GM10248 (cell line): ENCODE measurements at regions not wholly inside any gene's neighbourhood (a gene's known extent, or its start where the extent isn't known, plus 50 kb on each side); places are given as distances from the start of the nearest gene placed in this dataset.
A peak's percentile ranks its signal among the peaks of the same experiment; 100 is the strongest.

Experiments
- CTCF ChIA-PET: fragments of 300-600 bp; sonication (Branson Sonifier 250); formaldehyde crosslinking; extraction: SDS; loops from one replicate; lab custom pipeline; 2021; ENCODE audit warnings: antibody characterized with exemption; lab: Yijun Ruan, JAX
- POLR2A ChIA-PET: fragments of 350-650 bp; sonication (Branson Sonifier 250); formaldehyde crosslinking; extraction: SDS; loops from one replicate; lab custom pipeline; 2020; ENCODE audit warnings: antibody characterized with exemption; lab: Yijun Ruan, JAX
- DNase-seq: peaks from one replicate; pipeline ENCODE4 v3.0.0; 2012; ENCODE audit errors: extremely low spot score
- CTCF ChIP-seq: IDR thresholded peaks from 2 replicates; pipeline ENCODE4 v1.5.1; 2012; ENCODE audit warnings: mild to moderate bottlenecking, low read depth; ENCODE audit errors: extremely low read depth, missing control alignments, control extremely low read depth

- TF ChIP-seq CTCF: no peak
- ChIA-PET CTCF (no interaction called here), POLR2A (no interaction called here)
- no peak for DNase-seq
Observed at GRCh38 chr6:40722091-40722490, 134.9 kb upstream of the LRFN2 start.

DNA sequence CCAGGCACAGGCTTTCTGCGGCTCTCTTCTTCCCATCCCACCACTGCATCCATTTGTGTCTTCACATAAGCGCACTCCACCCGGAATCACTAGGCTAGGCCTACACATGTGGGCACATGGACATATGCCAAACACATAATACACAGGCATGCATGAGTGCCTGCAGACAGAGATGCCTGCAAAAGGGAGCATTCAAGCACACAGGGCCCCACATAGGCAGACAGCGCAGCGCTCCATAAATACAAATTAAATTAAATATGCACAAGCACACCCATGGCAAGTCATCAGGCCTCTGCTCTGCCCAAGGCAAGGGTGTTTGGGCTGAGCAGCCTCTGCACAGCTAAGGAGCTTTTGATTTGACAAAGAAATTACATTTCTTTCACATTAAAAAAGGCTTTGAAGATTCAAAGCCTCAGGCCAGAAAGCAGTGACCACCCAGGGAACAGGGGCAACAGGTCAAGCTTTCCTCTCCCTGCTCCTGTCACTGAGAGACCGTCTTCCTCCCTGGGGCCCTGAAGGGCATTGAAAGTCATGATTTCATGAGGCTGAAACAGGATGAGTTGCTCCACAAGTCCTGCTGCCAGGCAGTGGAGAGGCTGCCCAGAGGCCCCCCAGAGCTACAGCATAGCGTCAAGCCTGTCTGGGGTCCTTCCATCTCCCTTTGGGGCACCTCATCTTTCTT is 134.2 kb upstream of the LRFN2 start:
- TF ChIP-seq CTCF: no peak
- ChIA-PET POLR2A (no interaction called here), CTCF (no interaction called here)
- no peak for DNase-seq

- TF ChIP-seq CTCF: no peak
- POLR2A ChIA-PET: no interaction called here
- CTCF ChIA-PET: interaction anchor here (2.2 kb wide), 1 partner anchor 9 kb away, joined by 7 read pairs; no protein-coding TSS in a partner anchor
- DNase-seq: no peak
Observed at GRCh38 chr6:40720375-40720748, 133.2 kb upstream of the LRFN2 start.

DNA sequence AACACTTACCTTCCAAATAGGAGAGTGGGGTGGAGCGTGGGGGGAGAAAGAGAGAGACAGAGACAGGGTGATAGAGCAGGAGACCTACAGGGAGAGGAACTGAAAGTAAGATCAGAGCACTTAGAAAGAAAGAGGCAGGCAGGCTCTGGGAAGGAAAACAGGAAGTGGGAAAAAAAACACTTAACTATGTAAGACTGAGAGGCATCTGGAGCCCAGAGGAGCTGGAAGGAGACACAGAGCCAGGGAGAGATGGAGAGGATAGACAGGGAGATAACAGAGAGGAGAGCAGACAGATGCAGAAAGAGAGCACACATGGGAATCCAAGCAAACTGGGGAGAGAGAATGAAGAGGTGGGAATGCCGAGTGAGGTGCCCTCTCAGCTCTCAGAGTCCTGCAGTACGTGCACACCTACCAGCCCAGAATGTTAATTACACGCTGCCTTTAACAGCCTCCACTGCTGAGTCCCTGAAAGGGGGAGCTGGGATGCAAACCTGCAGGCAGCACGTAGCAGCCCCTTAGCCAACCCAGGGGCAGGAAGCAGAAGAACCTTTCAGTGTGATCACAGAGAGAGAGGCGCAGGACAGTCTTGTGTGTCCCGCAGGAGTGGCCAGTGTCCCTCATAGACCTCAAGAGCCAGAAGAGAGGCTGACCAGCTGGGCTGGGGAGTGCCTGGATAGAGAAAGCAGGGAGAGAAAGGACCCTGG is 132.7 kb upstream of the LRFN2 start:
- TF ChIP-seq CTCF: no peak
- CTCF ChIA-PET: interaction anchor here (1.1 to 2.2 kb wide), 2 partner anchors 9 to 12 kb away, joined by 3 to 7 read pairs; no protein-coding TSS in a partner anchor
- POLR2A ChIA-PET: no interaction called here
- DNase-seq: peak; percentile 45

GRCh38 chr6:40718401-40718800 is 131.2 kb upstream of the LRFN2 start:
- ChIA-PET POLR2A (no interaction called here), CTCF (interaction anchor here (1.1 to 2.2 kb wide), 2 partner anchors 10 to 11 kb away, joined by 3 to 7 read pairs; no protein-coding TSS in a partner anchor)
- no peak for DNase-seq
- TF ChIP-seq CTCF: no peak

DNA sequence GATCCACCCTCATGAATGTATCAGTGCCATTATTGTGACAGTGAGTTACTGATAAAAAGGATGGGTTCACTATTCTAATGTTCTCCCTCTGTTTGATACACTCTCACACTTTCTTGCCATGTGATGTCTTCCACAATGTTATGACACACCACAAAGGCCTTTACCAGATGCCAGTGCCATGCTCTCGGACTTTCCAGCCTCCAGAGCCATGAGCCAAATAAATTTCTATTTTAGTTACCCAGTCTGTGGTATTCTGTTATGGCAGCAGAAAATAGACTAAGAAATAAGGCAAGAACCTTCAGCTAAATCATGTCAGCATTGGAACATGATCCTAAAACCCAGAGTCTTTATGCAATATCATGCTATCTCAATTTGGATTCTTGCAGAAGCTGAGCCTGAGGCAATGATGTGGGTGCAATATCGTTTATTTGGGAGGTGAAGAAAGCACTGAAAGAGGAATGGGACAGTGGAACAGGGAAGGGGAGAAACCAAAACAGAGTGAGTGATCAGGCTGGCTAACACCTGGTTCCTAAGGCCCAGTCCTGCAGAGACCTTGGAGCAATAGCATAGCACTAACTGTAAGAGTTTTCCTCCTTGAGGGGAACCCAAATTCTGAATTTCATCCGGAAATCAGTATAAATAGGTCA is 130.4 kb upstream of the LRFN2 start:
- DNase-seq: no peak
- TF ChIP-seq CTCF: no peak
- ChIA-PET CTCF (no interaction called here), POLR2A (no interaction called here)
